ENCODE measurements at regions not wholly inside any gene's neighbourhood (a gene's known extent, or its start where the extent isn't known, plus 50 kb on each side); places are given as distances from the start of the nearest gene placed in this dataset.

- TF ChIP-seq CTCF (IDR thresholded peaks at IDR 0.05; ENCODE audit: borderline replicate concordance, extremely low read depth, low read length, poor library complexity, severe bottlenecking) = no peak
- TF ChIP-seq EZH2 (IDR thresholded peaks at IDR 0.05; ENCODE audit: borderline replicate concordance, low read depth, low read length, severe bottlenecking) = no peak
Observed at GRCh38 chrY:13830089-13830488, 126.4 kb downstream of the TMSB4Y start.

Data from DND-41 (cell line).